ENCODE measurements at regions not wholly inside any gene's neighbourhood (a gene's known extent, or its start where the extent isn't known, plus 50 kb on each side); places are given as distances from the start of the nearest gene placed in this dataset.

DNA sequence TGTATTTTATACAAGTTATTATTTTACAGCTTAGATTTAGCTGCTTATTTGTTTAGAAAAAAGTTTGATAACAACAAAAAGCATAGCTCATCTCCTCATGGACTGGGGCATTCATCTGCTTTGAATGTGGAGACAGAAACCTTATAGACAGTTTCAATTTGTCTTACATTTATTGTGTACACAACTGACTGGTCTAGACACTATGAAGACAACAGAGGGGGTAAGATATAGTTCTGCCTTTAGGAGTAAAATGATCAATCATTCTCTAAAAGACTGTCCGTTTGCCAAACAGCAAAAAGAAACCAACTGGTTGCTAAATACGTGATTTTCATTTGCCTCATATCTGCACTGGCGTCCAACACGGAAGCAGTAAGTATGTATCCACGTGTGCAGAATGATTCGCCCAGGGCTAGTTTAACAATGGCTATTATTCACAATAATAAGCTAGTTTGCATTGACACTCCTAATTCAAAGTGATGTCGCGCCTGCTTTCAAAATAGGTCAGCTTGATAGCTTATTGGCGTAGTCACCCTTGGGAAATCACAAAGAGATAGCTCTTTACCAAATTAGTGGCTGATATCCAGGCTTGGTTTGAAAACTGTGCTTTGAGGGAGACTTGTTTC lies 153.6 kb downstream of the BMP2 start:
- H3K4me1 ChIP-seq (ENCODE audit: control insufficient read depth in 1 of 2, insufficient read depth in 2 of 2, low read length in 2 of 2) = no peaks in the 10 kb centered on the region
- H3K4me3 ChIP-seq (ENCODE audit: low read depth in 1 of 2, low read length in 2 of 2) = no peak overlapping the region
- H3K27me3 ChIP-seq (ENCODE audit: low read depth, low read length) = no peaks in the 10 kb centered on the region
- H3K36me3 ChIP-seq (ENCODE audit: control insufficient read depth in 1 of 2, insufficient read depth in 2 of 2, low read length in 2 of 2) = no peaks in the 10 kb centered on the region
- no peak overlapping the region for H3K27ac ChIP-seq (ENCODE audit: low read length)
- no peaks in the 10 kb centered on the region for H3K9me3 ChIP-seq (ENCODE audit: control insufficient read depth in 1 of 2, low read length in 2 of 2)

- no peak overlapping the region for H3K27ac ChIP-seq (ENCODE audit: low read length)
- no peak overlapping the region for H3K4me3 ChIP-seq (ENCODE audit: low read depth in 1 of 2, low read length in 2 of 2)
- no peaks in the 10 kb centered on the region for H3K36me3 ChIP-seq (ENCODE audit: control insufficient read depth in 1 of 2, insufficient read depth in 2 of 2, low read length in 2 of 2)
- H3K4me1 ChIP-seq (ENCODE audit: control insufficient read depth in 1 of 2, insufficient read depth in 2 of 2, low read length in 2 of 2) = no peaks in the 10 kb centered on the region
- H3K27me3 ChIP-seq (ENCODE audit: low read depth, low read length) = no peaks in the 10 kb centered on the region
- no peaks in the 10 kb centered on the region for H3K9me3 ChIP-seq (ENCODE audit: control insufficient read depth in 1 of 2, low read length in 2 of 2)
These were observed 154.4 kb downstream of the BMP2 start for GRCh38 chr20:6921717-6922386.

GRCh38 chr20:6924681-6925080 lies 157.2 kb downstream of the BMP2 start:
- Histone ChIP-seq H3K4me3 (ENCODE audit: low read depth in 1 of 2, low read length in 2 of 2) (no peak overlapping the region), H3K4me1 (ENCODE audit: control insufficient read depth in 1 of 2, insufficient read depth in 2 of 2, low read length in 2 of 2) (no peaks in the 10 kb centered on the region), H3K27me3 (ENCODE audit: low read depth, low read length) (no peaks in the 10 kb centered on the region), H3K9me3 (ENCODE audit: control insufficient read depth in 1 of 2, low read length in 2 of 2) (no peaks in the 10 kb centered on the region), H3K27ac (ENCODE audit: low read length) (no peak overlapping the region), H3K36me3 (ENCODE audit: control insufficient read depth in 1 of 2, insufficient read depth in 2 of 2, low read length in 2 of 2) (no peaks in the 10 kb centered on the region)

DNA sequence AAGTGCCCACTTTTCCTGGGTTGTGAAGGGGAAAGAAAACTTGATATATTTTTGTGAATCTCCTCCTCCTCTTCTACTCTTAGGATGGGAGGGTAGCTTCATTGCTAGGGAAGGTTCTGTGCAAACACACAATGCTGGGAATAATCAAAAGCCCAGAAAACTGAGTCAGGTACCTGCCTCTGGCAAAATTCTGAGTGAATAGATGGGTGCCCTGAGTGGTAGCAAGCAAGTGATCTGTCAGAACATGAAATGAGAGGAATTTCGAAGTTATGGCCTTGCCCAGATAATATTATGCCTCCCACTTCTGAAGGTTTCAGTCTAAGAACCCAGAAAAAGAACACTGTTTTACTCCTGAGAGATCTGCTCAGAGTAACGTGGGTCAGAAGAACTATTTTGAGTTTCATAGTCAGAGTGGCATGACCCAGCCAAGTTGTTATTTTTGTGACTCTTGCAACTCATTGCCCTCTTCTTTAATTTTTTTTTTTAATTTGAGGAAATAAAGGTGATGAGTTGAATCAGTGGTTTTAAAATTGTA lies 158.3 kb downstream of the BMP2 start:
- Histone ChIP-seq H3K36me3 (ENCODE audit: control insufficient read depth in 1 of 2, insufficient read depth in 2 of 2, low read length in 2 of 2) (no peaks in the 10 kb centered on the region), H3K4me1 (ENCODE audit: control insufficient read depth in 1 of 2, insufficient read depth in 2 of 2, low read length in 2 of 2) (no peaks in the 10 kb centered on the region), H3K27me3 (ENCODE audit: low read depth, low read length) (no peaks in the 10 kb centered on the region), H3K4me3 (ENCODE audit: low read depth in 1 of 2, low read length in 2 of 2) (no peak overlapping the region), H3K27ac (ENCODE audit: low read length) (no peak overlapping the region), H3K9me3 (ENCODE audit: control insufficient read depth in 1 of 2, low read length in 2 of 2) (no peaks in the 10 kb centered on the region)

GRCh38 chr20:6940048-6940447 lies 172.6 kb downstream of the BMP2 start:
- Histone ChIP-seq H3K36me3 (ENCODE audit: control insufficient read depth in 1 of 2, insufficient read depth in 2 of 2, low read length in 2 of 2) (no peaks in the 10 kb centered on the region), H3K9me3 (ENCODE audit: control insufficient read depth in 1 of 2, low read length in 2 of 2) (no peaks in the 10 kb centered on the region), H3K4me1 (ENCODE audit: control insufficient read depth in 1 of 2, insufficient read depth in 2 of 2, low read length in 2 of 2) (peaks cover 0 to 10% of the 10 kb centered on the region in 2 donors), H3K4me3 (ENCODE audit: low read depth in 1 of 2, low read length in 2 of 2) (no peak overlapping the region), H3K27ac (ENCODE audit: low read length) (no peak overlapping the region), H3K27me3 (ENCODE audit: low read depth, low read length) (no peaks in the 10 kb centered on the region)

DNA sequence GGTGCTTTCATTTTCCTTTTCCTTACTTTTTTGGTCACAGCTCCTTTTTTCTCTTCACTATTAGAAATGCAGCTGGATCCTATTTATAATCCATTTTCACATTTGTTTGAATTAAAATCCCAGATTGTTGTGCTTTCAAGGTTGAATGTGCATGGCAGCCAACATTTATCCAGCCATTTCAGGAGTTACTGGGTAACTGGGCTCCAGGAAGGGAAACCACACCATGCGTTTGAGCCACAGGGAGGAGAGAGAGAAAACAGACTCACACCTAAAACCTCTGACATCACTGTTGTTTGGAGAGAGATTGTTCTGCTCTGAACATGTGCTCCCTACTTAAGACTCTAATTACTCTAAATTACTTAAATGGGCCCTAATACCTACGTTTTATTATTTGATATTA lies 173.4 kb downstream of the BMP2 start:
- peaks cover 0 to 10% of the 10 kb centered on the region in 2 donors for H3K4me1 ChIP-seq (ENCODE audit: control insufficient read depth in 1 of 2, insufficient read depth in 2 of 2, low read length in 2 of 2)
- no peaks in the 10 kb centered on the region for H3K9me3 ChIP-seq (ENCODE audit: control insufficient read depth in 1 of 2, low read length in 2 of 2)
- H3K36me3 ChIP-seq (ENCODE audit: control insufficient read depth in 1 of 2, insufficient read depth in 2 of 2, low read length in 2 of 2) = no peaks in the 10 kb centered on the region
- H3K27ac ChIP-seq (ENCODE audit: low read length) = no peak overlapping the region
- no peaks in the 10 kb centered on the region for H3K27me3 ChIP-seq (ENCODE audit: low read depth, low read length)
- no peak overlapping the region for H3K4me3 ChIP-seq (ENCODE audit: low read depth in 1 of 2, low read length in 2 of 2)

DNA sequence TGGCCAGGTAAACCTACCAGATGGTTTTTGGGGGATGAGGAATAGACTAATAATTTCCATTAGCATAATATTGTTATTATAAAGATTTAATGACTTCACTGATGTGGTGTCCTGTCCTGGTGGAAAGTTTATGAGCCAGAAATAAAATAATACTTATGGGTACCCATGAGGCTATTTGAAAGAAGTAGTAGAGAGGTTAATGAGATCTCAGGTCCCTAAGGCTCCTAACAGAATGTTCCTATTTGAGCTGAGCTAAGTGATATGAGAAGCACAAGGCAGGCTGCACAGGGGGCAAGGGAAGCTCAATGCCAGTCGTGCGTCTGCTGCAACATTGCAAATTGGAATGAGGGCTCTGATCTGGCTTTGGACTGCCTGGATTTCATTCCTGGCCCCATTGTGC lies 174.1 kb downstream of the BMP2 start:
- Histone ChIP-seq H3K27me3 (ENCODE audit: low read depth, low read length) (no peaks in the 10 kb centered on the region), H3K4me1 (ENCODE audit: control insufficient read depth in 1 of 2, insufficient read depth in 2 of 2, low read length in 2 of 2) (peaks cover 0 to 10% of the 10 kb centered on the region in 2 donors), H3K36me3 (ENCODE audit: control insufficient read depth in 1 of 2, insufficient read depth in 2 of 2, low read length in 2 of 2) (no peaks in the 10 kb centered on the region), H3K4me3 (ENCODE audit: low read depth in 1 of 2, low read length in 2 of 2) (no peak overlapping the region), H3K9me3 (ENCODE audit: control insufficient read depth in 1 of 2, low read length in 2 of 2) (no peaks in the 10 kb centered on the region), H3K27ac (ENCODE audit: low read length) (no peak overlapping the region)

DNA sequence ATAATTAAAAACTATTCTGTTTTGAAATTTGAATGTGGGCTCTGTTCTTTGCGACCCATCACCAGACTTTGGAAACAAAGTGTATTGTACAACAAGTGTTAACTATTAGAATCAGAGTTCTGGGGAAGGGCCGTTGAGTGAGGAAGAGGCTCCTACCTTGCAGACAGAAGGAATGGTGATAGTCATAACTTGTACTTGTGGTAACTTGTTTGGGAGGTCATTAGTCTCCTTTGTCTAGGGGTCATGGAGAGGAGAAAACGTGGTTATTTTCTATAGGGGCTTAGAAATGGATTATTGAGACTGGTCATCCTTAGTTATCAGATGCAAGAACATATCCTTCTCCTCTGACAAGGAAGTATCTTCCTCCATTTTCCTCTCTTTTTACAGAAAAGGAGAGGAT lies 174.8 kb downstream of the BMP2 start:
- Histone ChIP-seq H3K4me1 (ENCODE audit: control insufficient read depth in 1 of 2, insufficient read depth in 2 of 2, low read length in 2 of 2) (peaks cover 0 to 10% of the 10 kb centered on the region in 2 donors), H3K9me3 (ENCODE audit: control insufficient read depth in 1 of 2, low read length in 2 of 2) (no peaks in the 10 kb centered on the region), H3K36me3 (ENCODE audit: control insufficient read depth in 1 of 2, insufficient read depth in 2 of 2, low read length in 2 of 2) (no peaks in the 10 kb centered on the region), H3K4me3 (ENCODE audit: low read depth in 1 of 2, low read length in 2 of 2) (no peak overlapping the region), H3K27me3 (ENCODE audit: low read depth, low read length) (no peaks in the 10 kb centered on the region), H3K27ac (ENCODE audit: low read length) (no peak overlapping the region)

DNA sequence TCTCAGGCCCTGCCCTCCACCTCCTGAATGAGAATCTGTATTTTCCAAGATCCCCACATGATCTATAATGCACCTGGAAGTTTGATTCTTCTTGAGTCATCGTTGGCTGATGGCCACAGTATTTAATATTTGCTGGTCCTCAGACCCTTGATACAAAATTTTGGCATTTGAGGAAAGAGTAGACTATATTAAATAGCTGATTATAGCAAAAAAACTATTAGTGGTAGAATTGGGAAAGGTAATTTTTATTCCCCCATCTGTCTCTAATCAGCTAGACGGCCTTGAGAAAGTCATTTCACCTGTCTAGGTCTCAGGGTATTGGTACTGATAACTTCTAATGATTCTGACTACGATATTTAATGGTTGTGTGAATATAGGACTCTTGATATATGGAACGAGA lies 176.8 kb downstream of the BMP2 start:
- Histone ChIP-seq H3K27me3 (ENCODE audit: low read depth, low read length) (no peaks in the 10 kb centered on the region), H3K4me3 (ENCODE audit: low read depth in 1 of 2, low read length in 2 of 2) (no peak overlapping the region), H3K36me3 (ENCODE audit: control insufficient read depth in 1 of 2, insufficient read depth in 2 of 2, low read length in 2 of 2) (no peaks in the 10 kb centered on the region), H3K9me3 (ENCODE audit: control insufficient read depth in 1 of 2, low read length in 2 of 2) (no peaks in the 10 kb centered on the region), H3K4me1 (ENCODE audit: control insufficient read depth in 1 of 2, insufficient read depth in 2 of 2, low read length in 2 of 2) (peaks cover 0 to 10% of the 10 kb centered on the region in 2 donors), H3K27ac (ENCODE audit: low read length) (no peak overlapping the region)

DNA sequence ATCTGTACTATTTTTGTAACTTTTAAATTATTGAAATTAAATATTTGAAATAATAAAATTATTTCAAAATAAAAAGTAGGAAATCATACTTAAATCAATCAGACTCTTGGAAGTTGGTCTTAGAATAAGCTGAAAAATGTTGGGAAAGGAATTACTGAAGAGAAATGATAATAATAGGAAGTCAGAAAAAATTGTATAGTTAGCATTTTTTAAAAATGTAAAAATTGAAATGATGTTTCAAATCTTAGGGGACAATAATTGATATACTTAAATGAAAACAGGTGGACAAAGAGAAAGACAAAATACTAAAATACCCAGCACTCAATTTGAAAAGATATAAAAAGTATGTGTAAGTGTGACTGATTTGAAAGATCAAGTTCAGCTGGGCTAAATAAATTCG lies 186.1 kb downstream of the BMP2 start:
- H3K4me3 ChIP-seq (ENCODE audit: low read depth in 1 of 2, low read length in 2 of 2) = no peak overlapping the region
- peaks cover 0 to 4% of the 10 kb centered on the region in 2 donors for H3K9me3 ChIP-seq (ENCODE audit: control insufficient read depth in 1 of 2, low read length in 2 of 2)
- no peaks in the 10 kb centered on the region for H3K27me3 ChIP-seq (ENCODE audit: low read depth, low read length)
- no peak overlapping the region for H3K27ac ChIP-seq (ENCODE audit: low read length)
- no peaks in the 10 kb centered on the region for H3K36me3 ChIP-seq (ENCODE audit: control insufficient read depth in 1 of 2, insufficient read depth in 2 of 2, low read length in 2 of 2)
- no peaks in the 10 kb centered on the region for H3K4me1 ChIP-seq (ENCODE audit: control insufficient read depth in 1 of 2, insufficient read depth in 2 of 2, low read length in 2 of 2)

GRCh38 chr20:6954219-6954618 lies 186.7 kb downstream of the BMP2 start:
- H3K27me3 ChIP-seq (ENCODE audit: low read depth, low read length) = no peaks in the 10 kb centered on the region
- no peaks in the 10 kb centered on the region for H3K4me1 ChIP-seq (ENCODE audit: control insufficient read depth in 1 of 2, insufficient read depth in 2 of 2, low read length in 2 of 2)
- no peak overlapping the region for H3K27ac ChIP-seq (ENCODE audit: low read length)
- H3K4me3 ChIP-seq (ENCODE audit: low read depth in 1 of 2, low read length in 2 of 2) = no peak overlapping the region
- H3K9me3 ChIP-seq (ENCODE audit: control insufficient read depth in 1 of 2, low read length in 2 of 2) = peaks cover 0 to 4% of the 10 kb centered on the region in 2 donors
- H3K36me3 ChIP-seq (ENCODE audit: control insufficient read depth in 1 of 2, insufficient read depth in 2 of 2, low read length in 2 of 2) = no peaks in the 10 kb centered on the region

DNA sequence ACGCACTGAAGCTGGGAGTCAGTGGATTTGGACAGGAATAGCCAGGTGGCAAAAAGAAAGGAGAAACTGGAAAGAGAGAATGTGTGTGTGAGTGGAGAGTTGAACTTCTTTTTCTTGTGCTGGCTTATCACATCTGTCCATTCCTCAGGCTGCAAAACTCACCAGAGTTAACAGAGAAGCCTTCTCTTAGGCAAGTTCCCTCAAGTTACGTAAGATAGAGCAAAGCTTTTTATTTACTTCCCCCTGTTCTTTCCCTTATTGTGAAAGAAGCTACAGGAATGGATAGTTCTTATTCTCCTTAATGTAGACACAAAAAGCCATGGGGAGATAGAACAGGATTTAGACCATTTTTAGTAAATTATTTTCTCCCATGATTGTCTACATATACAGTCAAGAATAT lies 188.6 kb downstream of the BMP2 start:
- H3K27ac ChIP-seq (ENCODE audit: low read length) = no peak overlapping the region
- no peaks in the 10 kb centered on the region for H3K27me3 ChIP-seq (ENCODE audit: low read depth, low read length)
- H3K4me3 ChIP-seq (ENCODE audit: low read depth in 1 of 2, low read length in 2 of 2) = no peak overlapping the region
- peaks cover 0 to 4% of the 10 kb centered on the region in 2 donors for H3K9me3 ChIP-seq (ENCODE audit: control insufficient read depth in 1 of 2, low read length in 2 of 2)
- no peaks in the 10 kb centered on the region for H3K36me3 ChIP-seq (ENCODE audit: control insufficient read depth in 1 of 2, insufficient read depth in 2 of 2, low read length in 2 of 2)
- no peaks in the 10 kb centered on the region for H3K4me1 ChIP-seq (ENCODE audit: control insufficient read depth in 1 of 2, insufficient read depth in 2 of 2, low read length in 2 of 2)
